ENCODE measurements at regions not wholly inside any gene's neighbourhood (a gene's known extent, or its start where the extent isn't known, plus 50 kb on each side); places are given as distances from the start of the nearest gene placed in this dataset.

DNA sequence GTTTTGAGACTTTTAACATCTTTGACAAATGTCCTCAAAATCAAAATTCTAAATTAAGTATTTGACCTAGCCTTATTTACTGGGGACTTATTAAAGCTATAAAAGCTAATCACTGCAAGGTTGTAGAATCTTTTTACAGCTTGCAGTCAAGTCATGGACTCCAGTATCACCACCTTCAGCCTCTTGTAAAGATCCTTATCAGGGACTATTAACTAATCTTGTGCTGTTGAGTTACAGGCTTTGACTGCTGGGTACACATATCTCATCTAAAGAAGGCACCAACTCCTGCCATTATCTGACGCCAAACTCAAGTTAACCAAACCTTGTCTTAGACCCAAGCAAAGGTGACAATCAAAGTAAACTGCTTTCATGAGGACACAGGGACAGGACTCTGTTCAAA, 621.0 kb upstream of the IGFBP3 start:
- TF ChIP-seq, protein P1, sequence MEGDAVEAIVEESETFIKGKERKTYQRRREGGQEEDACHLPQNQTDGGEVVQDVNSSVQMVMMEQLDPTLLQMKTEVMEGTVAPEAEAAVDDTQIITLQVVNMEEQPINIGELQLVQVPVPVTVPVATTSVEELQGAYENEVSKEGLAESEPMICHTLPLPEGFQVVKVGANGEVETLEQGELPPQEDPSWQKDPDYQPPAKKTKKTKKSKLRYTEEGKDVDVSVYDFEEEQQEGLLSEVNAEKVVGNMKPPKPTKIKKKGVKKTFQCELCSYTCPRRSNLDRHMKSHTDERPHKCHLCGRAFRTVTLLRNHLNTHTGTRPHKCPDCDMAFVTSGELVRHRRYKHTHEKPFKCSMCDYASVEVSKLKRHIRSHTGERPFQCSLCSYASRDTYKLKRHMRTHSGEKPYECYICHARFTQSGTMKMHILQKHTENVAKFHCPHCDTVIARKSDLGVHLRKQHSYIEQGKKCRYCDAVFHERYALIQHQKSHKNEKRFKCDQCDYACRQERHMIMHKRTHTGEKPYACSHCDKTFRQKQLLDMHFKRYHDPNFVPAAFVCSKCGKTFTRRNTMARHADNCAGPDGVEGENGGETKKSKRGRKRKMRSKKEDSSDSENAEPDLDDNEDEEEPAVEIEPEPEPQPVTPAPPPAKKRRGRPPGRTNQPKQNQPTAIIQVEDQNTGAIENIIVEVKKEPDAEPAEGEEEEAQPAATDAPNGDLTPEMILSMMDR (IDR thresholded peaks at IDR 0.05): no peak
- TF ChIP-seq POLR2A (IDR thresholded peaks at IDR 0.05): no peak

Measured in thyroid gland (tissue), 4 donors.